Vagina (tissue), 2 donors: ENCODE measurements at regions not wholly inside any gene's neighbourhood (a gene's known extent, or its start where the extent isn't known, plus 50 kb on each side); places are given as distances from the start of the nearest gene placed in this dataset.

Source experiments
- POLR2A ChIP-seq, 2 donors: fragments of 450-650 bp; IDR thresholded peaks; one replicate each; pipeline ENCODE4 v1.6.1; 2017; ENCODE audit warnings: antibody characterized with exemption in 2 of 2, mild to moderate bottlenecking in 2 of 2, moderate library complexity in 2 of 2
- POLR2AphosphoS5 ChIP-seq, 2 donors: sonication (generic); formaldehyde crosslinking; IDR thresholded peaks; one replicate each; pipeline ENCODE4 v1.9.0; 2017; ENCODE audit warnings: antibody characterized with exemption in 2 of 2, mild to moderate bottlenecking in 2 of 2, low read depth in 1 of 2; ENCODE audit not compliant: insufficient read depth in 1 of 2
- TF ChIP-seq, protein P1 (sequence below), 3 experiments: fragments of 450-650 bp in 2 of 3; fragments of 200-600 bp in 1 of 3; sonication (generic) in 1 of 3; IDR thresholded peaks; one replicate each; pipeline ENCODE4 v1.5.1; 2017 to 2019; ENCODE audit warnings: antibody characterized with exemption in 3 of 3, mild to moderate bottlenecking in 2 of 3, moderate library complexity in 2 of 3

DNA sequence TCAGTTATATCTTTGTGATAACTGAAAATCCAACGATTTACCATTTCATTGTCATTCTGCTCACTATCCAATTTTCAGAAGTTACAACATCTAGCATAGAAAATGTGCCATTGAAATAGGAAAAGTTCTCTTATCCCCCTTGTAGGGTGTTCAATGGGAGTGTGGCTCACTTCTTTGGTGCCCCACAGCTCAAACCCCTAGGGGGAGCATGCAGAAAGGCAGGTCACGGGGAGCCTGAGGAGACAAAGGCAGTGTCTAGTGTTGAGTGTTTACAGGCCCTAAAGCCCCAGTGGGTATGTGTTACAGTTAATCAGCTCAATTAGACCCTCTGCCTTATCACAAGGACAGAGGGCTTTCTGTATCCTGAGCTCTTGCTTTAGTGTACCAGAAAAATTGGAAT, 243.4 kb upstream of the GRID2 start:
- TF ChIP-seq, protein P1, sequence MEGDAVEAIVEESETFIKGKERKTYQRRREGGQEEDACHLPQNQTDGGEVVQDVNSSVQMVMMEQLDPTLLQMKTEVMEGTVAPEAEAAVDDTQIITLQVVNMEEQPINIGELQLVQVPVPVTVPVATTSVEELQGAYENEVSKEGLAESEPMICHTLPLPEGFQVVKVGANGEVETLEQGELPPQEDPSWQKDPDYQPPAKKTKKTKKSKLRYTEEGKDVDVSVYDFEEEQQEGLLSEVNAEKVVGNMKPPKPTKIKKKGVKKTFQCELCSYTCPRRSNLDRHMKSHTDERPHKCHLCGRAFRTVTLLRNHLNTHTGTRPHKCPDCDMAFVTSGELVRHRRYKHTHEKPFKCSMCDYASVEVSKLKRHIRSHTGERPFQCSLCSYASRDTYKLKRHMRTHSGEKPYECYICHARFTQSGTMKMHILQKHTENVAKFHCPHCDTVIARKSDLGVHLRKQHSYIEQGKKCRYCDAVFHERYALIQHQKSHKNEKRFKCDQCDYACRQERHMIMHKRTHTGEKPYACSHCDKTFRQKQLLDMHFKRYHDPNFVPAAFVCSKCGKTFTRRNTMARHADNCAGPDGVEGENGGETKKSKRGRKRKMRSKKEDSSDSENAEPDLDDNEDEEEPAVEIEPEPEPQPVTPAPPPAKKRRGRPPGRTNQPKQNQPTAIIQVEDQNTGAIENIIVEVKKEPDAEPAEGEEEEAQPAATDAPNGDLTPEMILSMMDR (IDR thresholded peaks at IDR 0.05), result no peak
- no peak for TF ChIP-seq POLR2A (IDR thresholded peaks at IDR 0.05)
- TF ChIP-seq POLR2AphosphoS5 (IDR thresholded peaks at IDR 0.05; ENCODE audit: insufficient read depth in 1 of 2, low read depth in 1 of 2), result no peak
